ENCODE measurements at regions not wholly inside any gene's neighbourhood (a gene's known extent, or its start where the extent isn't known, plus 50 kb on each side); places are given as distances from the start of the nearest gene placed in this dataset.

- no peak for TF ChIP-seq EZH2phosphoT487 (IDR thresholded peaks at IDR 0.05; ENCODE audit: borderline replicate concordance)
- TF ChIP-seq, protein P1, sequence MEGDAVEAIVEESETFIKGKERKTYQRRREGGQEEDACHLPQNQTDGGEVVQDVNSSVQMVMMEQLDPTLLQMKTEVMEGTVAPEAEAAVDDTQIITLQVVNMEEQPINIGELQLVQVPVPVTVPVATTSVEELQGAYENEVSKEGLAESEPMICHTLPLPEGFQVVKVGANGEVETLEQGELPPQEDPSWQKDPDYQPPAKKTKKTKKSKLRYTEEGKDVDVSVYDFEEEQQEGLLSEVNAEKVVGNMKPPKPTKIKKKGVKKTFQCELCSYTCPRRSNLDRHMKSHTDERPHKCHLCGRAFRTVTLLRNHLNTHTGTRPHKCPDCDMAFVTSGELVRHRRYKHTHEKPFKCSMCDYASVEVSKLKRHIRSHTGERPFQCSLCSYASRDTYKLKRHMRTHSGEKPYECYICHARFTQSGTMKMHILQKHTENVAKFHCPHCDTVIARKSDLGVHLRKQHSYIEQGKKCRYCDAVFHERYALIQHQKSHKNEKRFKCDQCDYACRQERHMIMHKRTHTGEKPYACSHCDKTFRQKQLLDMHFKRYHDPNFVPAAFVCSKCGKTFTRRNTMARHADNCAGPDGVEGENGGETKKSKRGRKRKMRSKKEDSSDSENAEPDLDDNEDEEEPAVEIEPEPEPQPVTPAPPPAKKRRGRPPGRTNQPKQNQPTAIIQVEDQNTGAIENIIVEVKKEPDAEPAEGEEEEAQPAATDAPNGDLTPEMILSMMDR (IDR thresholded peaks at IDR 0.05 in 2 of 3, conservative IDR thresholded peaks at IDR 0.05 in 1 of 3; ENCODE audit: borderline replicate concordance in 1 of 3, insufficient read depth in 1 of 3, low read depth in 2 of 3, low read length in 2 of 3): no peak
- no peak for TF ChIP-seq EZH2 (IDR thresholded peaks at IDR 0.05)
Measured at GRCh38 chr11:122220321-122220720, 104.3 kb upstream of the BLID start.

Measured in HCT116 (cell line).